HG02588 (cell line): ENCODE measurements at regions not wholly inside any gene's neighbourhood (a gene's known extent, or its start where the extent isn't known, plus 50 kb on each side); places are given as distances from the start of the nearest gene placed in this dataset.

Experiments
- ATAC-seq: cut with Tn5 transposase; IDR thresholded peaks from one replicate; pipeline ENCODE4 v1.9.1; 2021; ENCODE audit warnings: mild to moderate bottlenecking, moderate library complexity; ENCODE audit not compliant: unreplicated experiment

DNA sequence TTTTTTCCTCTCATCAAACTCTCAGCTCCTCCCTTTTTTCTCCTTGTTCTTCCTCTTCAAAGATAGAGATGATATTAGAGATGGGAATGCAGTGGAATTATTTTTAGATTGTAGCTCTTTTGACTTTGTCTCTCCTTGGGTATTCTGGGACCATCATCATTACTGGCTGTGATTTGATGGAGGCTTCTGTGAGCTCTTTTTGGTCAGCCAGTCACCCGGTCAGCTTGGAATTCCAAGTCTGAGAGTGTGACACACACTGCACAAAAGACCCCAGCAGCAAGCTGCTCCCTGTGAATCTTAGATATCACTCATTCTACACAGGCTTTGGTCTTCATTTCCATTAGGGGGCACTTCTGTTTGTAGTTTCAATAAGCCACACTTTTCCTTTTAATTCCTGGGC, 51.6 kb upstream of the NEK7 start:
- no peak for ATAC-seq

DNA sequence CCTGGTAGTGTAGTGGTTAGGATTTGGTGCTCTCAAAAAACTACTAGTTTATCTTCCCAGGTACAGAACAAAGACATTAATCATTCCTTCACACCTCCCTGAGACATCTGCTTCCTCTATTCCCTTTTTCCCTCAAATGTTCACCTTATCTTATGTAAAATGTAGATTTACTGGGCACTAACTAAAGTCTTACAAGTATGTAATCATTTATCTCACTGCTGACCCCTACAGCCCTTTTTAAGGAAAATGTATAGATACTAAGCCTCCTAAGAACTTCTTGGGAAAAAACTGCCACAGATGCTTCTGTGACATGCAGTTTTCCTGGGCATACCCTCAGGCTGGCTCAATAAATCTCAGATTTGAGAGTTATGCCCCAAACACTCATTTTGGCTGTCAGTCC, 50.8 kb upstream of the NEK7 start:
- no peak for ATAC-seq
